ENCODE measurements at regions not wholly inside any gene's neighbourhood (a gene's known extent, or its start where the extent isn't known, plus 50 kb on each side); places are given as distances from the start of the nearest gene placed in this dataset.

GRCh38 chr5:4541334-4541733 is 598.8 kb upstream of the ADAMTS16 start:
- no peak for DNase-seq

DNA sequence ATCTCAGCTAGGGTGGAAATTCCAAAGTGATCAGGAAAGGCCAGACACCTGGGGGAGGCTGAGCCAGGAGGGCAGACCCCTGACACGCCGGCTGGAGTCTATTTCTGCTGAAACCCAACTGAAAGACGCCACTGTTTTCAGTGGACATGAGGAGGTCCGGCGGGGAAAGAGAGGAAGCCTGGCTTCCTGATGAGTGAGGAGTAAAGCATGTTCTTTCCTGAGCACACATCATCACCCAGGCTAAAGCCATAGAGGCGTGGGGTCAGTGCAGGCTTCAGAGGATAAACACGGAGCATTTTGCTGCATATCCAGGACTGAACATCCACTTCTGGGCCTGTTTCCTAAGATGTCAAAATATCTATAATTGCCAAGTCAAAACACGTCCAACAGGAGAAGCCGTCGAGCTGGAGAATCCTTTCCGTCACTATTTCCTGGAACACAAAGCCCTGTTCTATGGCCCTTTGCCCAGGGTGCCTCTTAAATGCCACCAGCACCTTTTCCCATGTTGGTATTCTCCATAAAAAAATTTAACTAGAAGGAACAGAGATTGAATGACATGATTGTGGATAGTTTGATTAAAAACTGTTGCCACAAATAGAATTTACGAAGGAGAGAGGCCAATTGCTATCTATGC is 597.9 kb upstream of the ADAMTS16 start:
- DNase-seq = no peak

DNA sequence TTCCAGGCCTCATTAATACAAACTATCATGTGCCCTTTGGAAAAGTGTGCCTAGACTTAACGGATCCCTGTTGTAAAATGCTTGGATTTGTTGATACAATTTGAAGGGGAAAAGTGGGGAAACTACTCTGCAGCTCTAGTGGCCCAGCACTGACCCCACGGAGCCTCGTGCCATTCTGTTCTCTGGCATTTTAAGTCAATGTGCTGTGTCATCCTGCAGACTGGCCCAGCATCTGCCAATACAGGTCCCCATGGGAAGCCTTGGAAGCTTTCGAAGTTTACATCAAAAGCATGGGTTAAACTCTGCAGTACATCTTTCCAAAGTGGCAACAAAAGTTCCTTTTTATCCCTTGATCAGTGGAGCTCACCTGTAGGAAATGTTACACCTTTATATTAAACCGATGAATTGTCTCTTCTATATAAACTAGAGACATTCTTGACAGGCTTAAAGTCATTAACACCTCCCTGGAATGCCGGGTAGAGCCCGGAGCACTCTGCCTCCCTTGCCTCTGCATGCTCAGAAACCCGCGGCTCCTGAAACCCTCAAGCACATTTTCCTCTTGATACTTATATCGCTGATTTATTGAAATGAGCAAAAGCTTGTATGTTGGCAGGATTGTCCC is 596.0 kb upstream of the ADAMTS16 start:
- DNase-seq = no peak

GRCh38 chr5:4547547-4547946 is 592.6 kb upstream of the ADAMTS16 start:
- no peak for DNase-seq

GRCh38 chr5:4548341-4548740 is 591.8 kb upstream of the ADAMTS16 start:
- no peak for DNase-seq

DNA sequence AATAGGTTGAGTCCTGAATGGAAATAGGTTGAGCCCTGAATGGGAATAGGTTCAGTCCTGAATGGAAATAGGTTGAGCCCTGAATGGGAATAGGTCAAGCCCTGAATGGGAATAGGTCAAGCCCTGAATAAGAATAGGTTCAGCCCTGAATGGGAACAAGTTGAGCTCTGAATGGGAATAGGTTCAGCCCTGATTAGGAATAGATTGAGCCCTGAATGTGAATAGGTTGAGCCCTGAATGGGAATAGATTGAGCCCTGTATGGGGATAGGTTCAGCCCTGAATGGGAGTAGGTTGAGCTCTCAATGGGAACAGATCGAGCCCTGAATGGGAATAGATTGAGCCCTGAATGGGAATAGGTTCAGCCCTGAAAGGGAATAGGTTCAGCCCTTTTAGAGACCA is 590.8 kb upstream of the ADAMTS16 start:
- DNase-seq = no peak

- no peak for DNase-seq
Observed at GRCh38 chr5:4551034-4551433, 589.1 kb upstream of the ADAMTS16 start.

DNA sequence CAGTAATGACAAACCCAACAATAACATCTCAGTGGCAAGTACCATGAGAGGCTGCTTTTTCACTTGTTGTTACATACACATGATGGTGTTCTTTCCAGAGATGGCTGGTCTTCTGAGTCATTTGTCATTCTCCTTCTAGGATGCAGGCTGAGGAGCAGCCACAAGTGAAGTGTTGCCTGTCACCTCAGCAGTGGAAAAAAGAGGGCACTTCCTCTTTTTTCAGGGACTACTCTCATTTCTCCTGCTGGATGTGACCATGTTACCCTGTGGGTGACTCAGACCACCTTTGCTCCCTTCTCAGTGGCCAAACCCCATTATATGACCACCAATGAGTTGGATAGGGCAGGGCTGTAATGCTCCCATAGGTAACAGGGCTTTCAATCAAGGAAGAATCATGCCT is 587.0 kb upstream of the ADAMTS16 start:
- DNase-seq = no peak

DNA sequence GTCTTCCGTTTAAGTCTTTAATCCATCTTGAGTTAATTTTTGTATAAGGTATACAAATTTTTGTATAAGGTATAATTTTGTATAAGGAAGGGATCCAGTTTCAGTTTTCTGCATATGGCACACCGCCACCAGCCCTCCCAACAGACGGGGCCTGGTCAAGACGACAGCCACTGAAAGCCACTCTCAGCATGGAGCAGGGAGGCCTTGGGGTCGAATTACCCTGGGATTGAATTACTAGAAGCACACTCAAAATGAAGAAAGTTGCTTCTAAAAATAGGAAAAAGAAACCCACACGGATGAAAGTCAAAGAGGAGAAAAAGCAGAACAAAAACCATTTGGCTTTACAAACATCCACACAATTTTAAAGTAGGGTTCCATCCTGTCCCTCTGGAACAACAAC is 586.2 kb upstream of the ADAMTS16 start:
- DNase-seq = no peak

DNA sequence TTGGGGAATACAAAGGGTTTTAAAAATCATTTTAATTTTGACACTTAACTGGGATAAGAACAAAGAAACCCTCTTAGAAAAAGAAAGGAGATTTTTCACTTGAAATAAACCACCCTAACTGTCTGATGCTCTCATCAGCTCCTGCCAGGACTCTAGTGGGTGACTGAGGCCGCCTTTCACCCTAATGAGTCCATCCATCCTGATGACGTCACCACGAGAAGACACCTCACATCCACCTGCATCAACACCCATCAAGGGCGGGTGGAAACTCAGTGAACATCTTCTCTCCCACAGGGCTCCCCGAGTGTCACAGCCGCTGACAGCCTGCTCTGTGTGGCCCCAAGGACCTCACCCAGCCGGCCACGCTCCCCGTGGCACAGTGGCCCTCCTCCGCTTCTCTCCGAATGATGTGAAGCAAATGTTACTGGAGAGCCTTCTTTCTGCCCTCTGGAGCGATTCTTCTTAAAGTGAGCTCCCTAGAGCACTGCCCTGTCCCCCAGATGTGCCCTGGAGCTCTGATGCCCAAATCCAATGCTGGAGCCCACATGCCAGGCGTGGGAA is 584.3 kb upstream of the ADAMTS16 start:
- DNase-seq = no peak

DNA sequence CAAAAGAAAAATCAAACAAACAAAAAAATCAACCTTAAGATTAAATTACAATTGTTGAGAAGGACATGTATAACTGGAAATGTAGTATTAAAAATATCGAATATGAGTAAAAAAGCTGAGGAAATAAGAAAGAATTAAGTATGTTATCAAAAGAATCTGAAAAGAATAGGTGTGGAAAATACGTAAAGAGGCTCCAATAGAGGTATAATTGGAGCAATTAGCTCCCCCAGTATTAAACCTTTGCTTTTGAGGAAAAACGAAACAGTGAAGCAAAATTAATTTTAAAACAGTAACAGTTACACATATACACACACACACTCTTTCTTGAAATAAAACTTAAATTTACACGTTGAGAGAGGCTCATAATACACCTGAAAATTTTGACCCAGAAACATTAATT is 578.7 kb upstream of the ADAMTS16 start:
- DNase-seq = no peak

GRCh38 chr5:4563400-4563799 is 576.7 kb upstream of the ADAMTS16 start:
- DNase-seq = no peak

DNA sequence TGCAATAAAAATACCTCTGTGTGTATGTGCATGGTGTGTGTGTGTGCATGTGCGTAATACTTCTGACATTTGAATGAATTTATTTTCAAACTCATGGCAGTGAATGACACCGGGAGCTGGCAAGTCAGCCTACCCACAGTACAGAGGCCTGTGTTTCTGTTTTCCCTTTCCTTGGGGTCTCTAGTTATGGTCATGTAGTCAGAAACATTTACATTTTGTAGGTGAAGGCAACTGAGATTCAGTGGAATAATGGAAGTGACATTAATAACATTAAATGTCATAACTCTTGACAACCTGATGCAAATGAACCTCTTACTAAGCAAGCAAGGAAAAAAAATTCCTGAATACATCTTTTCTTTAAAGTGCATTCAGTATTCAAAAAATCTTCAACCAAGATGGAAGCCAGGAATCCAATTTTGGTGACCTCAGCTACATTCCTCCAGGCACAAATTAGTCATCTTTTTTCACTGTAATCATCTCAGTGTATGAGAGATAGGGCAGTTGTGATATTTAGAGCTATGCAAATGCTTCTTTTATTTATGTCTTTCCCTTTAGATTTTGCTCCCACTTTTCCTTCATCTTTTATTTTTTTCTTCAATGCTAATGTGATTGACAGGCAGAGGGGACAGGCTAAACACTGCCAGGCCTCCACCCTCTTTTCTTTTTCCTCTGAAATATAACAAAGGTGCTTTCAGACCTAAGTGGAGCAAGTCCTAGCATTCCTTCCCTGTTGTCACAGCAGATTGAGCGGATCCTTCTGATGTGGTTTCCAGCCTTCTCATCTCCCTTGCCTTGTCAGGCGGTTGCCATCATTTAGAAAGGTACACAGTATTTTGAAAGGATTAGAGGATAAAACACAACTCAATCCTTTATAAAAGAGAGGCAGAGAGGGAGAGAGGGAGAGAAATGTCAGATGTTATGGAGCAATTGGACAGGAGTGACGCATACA is 569.8 kb upstream of the ADAMTS16 start:
- no peak for DNase-seq

- DNase-seq = no peak
Observed at GRCh38 chr5:4571248-4571948, 568.7 kb upstream of the ADAMTS16 start.

DNA sequence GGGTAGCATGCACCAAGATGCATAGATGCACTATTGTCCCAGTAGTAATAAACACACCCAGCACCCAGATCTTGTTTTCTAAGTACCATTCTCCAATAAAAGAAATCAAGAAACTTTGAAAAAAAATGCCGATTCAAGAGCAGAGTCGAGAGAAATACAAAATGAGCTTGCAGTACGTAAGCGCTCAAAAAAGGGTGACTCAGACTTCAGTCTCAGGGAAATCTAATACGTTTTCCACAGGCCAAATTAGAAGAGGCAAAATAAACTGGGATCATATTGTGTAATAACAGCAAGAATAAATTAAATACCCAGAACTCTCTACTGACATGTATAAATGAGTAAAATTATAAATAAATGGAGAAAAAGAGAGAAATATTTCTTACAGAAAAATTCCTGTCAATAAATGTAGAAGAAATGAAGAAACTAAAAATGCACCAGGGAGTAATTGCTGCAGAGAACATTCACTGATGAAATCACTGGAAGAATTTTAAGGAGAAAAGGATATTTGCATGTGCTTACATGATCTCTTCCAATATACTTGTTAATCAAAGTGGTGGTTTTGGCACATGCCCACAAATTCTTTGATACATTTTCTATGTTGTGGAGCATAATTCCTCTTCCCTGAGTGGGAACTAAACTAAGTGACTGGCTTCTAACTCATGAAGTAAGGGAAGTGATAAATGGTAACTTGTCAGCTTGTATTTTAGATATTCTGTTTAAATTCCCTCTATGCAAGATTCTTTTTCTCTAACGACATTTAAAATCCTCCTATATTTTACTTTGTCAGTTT is 567.6 kb upstream of the ADAMTS16 start:
- DNase-seq = no peak

DNA sequence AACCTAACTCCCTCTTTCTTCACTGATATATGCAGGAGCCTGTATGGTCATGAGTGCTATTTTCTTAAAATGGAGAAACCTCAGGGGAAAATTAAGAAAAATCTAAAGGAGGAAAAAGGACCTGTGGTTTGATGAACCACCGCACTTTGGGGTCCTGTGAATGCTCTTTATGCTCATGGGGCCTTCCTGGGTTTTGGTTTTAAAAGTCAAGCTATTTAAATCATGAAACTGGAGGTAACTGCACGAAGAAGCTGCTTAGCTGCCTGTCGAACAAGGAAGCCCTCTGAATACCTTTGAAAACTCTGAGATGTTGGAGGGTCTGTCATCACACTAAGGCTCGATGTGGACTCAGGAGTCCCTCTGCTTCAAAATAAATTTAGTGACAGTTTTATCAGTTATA is 564.5 kb upstream of the ADAMTS16 start:
- no peak for DNase-seq

GRCh38 chr5:4576161-4576748 is 563.9 kb upstream of the ADAMTS16 start:
- DNase-seq = no peak

- DNase-seq = no peak
Observed at GRCh38 chr5:4576908-4577307, 563.2 kb upstream of the ADAMTS16 start.

DNA sequence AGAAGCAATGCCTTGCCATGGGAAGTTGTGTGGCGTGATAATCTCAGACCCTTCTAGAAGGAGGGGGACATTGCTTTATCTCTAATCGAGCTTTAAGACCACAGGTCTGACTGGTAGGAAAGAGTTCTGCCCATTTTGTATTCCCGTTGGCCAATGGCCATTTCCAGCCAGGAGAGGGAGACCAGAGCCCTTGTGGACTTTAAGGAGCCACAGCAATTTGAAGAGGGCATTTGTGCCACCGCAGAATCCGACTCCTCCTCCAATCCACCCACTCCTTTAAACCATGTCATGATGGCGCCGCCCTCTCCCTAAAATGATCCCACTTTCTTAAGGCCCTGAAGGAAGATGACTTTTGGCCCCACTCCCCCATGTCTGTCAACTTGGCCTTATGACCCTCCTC is 560.5 kb upstream of the ADAMTS16 start:
- DNase-seq = no peak

DNA sequence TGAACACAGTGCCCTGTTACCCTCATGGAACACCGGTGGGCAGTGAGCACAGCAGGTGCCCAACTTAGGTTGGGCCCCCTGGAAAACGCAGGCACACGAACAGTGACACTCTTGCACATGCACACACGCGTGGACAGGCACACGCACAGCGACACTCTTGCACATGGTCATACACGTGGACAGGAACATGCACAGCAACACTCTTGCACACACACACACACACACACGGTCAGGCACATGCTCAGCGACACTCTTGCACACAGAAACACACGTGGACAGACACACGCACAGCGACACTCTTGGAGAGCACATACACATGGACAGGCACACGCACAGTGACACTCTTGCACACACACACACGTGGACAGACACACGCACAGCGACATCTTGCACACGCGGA is 559.4 kb upstream of the ADAMTS16 start:
- DNase-seq = no peak

DNA sequence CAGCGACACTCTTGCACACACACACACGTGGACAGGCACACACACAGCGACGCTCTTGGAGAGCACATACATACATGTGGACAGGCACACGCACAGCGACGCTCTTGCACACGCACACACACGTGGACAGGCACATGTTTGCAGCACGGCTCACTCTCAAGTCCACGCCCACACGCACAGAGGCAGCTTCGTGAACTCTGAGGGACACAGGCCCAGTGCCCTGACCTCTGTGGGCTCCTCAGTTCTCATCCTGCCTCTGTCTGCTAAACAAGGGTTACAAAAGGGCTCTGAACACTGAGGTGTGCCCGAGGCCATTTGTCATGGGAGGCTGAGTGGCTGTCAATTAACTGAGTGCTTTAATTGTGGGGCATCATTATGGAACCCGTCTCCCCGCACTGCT is 558.8 kb upstream of the ADAMTS16 start:
- no peak for DNase-seq

- no peak for DNase-seq
Observed at GRCh38 chr5:4584982-4585381, 555.1 kb upstream of the ADAMTS16 start.
